A549 (cell line): ENCODE measurements at regions not wholly inside any gene's neighbourhood (a gene's known extent, or its start where the extent isn't known, plus 50 kb on each side); places are given as distances from the start of the nearest gene placed in this dataset.

ENCODE experiments used
- ATAC-seq, 2 experiments: fragments of 200-7000 bp in 1 of 2; fragments of >200 bp in 1 of 2; cut with Nextera tagmentation in 1 of 2; cut with Tn5 transposase in 1 of 2; 3 replicates each; pipeline versions ENCODE4 v1.8.0 to v1.9.1; 2018 to 2020; ENCODE audit warnings: mild to moderate bottlenecking in 1 of 2, moderate library complexity in 1 of 2
- CTCF ChIA-PET: fragments of 300-600 bp; sonication (Branson Sonifier 250); formaldehyde crosslinking; extraction: SDS; loops from one replicate; lab custom pipeline; 2021; ENCODE audit warnings: antibody characterized with exemption, inconsistent platforms; lab: Yijun Ruan, JAX
- POLR2A ChIA-PET: fragments of 350-600 bp; formaldehyde crosslinking; extraction: SDS; loops from one replicate; lab custom pipeline; 2021; ENCODE audit warnings: antibody characterized with exemption, inconsistent platforms; lab: Yijun Ruan, JAX
- DNase-seq, 2 experiments: peaks; one replicate each; pipeline versions ENCODE4 v3.0.0 to v3.0.0-alpha.2; 2011 to 2016; ENCODE audit warnings: low read depth in 1 of 2, low spot score in 1 of 2
- FAIRE-seq: peaks from 2 replicates; lab custom pipeline; 2011; peaks lifted over from hg19 to GRCh38; lab: Jason Lieb, UNC
- H3K27ac ChIP-seq, 2 experiments: fragments of >200 bp; sonication (Bioruptor Twin); formaldehyde crosslinking; 3 replicates each; pipeline ENCODE4 v1.5.1; 2016 to 2017
- H3K4me1 ChIP-seq: fragments of >200 bp; sonication (Bioruptor Twin); formaldehyde crosslinking; 3 replicates; pipeline ENCODE4 v1.6.1; 2016
- H3K4me2 ChIP-seq: fragments of >200 bp; sonication (Bioruptor Twin); formaldehyde crosslinking; 3 replicates; pipeline ENCODE4 v1.6.1; 2016
- H3K4me3 ChIP-seq: fragments of >200 bp; sonication (Bioruptor Twin); formaldehyde crosslinking; 3 replicates; pipeline ENCODE4 v1.5.1; 2016
- H3K9me3 ChIP-seq: fragments of >200 bp; sonication (Bioruptor Twin); formaldehyde crosslinking; 3 replicates; pipeline ENCODE4 v1.6.1; 2016
- ATOH8 ChIP-seq: fragments of 250-450 bp; sonication (Bioruptor Pico); IDR thresholded peaks from 2 replicates; pipeline ENCODE4 v1.5.0; 2020; ENCODE audit warnings: low read depth, mild to moderate bottlenecking, moderate library complexity
- BCL3 ChIP-seq: fragments of >200 bp; sonication (Bioruptor Twin); formaldehyde crosslinking; IDR thresholded peaks from 3 replicates; pipeline ENCODE4 v1.6.1; 2016
- E2F6 ChIP-seq: IDR thresholded peaks from 2 replicates; pipeline ENCODE4 v1.6.1; 2012; ENCODE audit warnings: low read depth, borderline replicate concordance
- FOSB ChIP-seq: fragments of 250-450 bp; sonication (Bioruptor Pico); IDR thresholded peaks from 2 replicates; pipeline ENCODE4 v1.5.0; 2020; ENCODE audit warnings: mild to moderate bottlenecking, moderate library complexity
- FOXS1 ChIP-seq: fragments of 250-450 bp; sonication (Bioruptor Pico); IDR thresholded peaks from 2 replicates; pipeline ENCODE4 v1.5.0; 2020; ENCODE audit warnings: mild to moderate bottlenecking, moderate library complexity
- HDAC2 ChIP-seq: fragments of 200-600 bp; sonication (generic); IDR thresholded peaks from 2 replicates; pipeline ENCODE4 v1.6.1; 2016
- HEYL ChIP-seq: fragments of 250-450 bp; sonication (Bioruptor Pico); IDR thresholded peaks from 2 replicates; pipeline ENCODE4 v1.8.0; 2021; ENCODE audit warnings: mild to moderate bottlenecking, moderate library complexity
- HMGXB4 ChIP-seq: fragments of 250-450 bp; sonication (Bioruptor Pico); IDR thresholded peaks from 2 replicates; pipeline ENCODE4 v1.5.0; 2021; ENCODE audit warnings: mild to moderate bottlenecking, moderate library complexity, borderline replicate concordance
- HOXA7 ChIP-seq: fragments of 250-450 bp; sonication (Bioruptor Pico); IDR thresholded peaks from 2 replicates; pipeline ENCODE4 v1.5.0; 2020; ENCODE audit warnings: mild to moderate bottlenecking, moderate library complexity
- MAX ChIP-seq: IDR thresholded peaks from 2 replicates; pipeline ENCODE4 v1.6.1; 2012
- MAZ ChIP-seq: fragments of 150-350 bp; IDR thresholded peaks from 2 replicates; pipeline ENCODE4 v1.6.1; 2014; ENCODE audit warnings: antibody characterized with exemption, low read depth, low read length, borderline replicate concordance
- NR3C1 ChIP-seq: fragments of >200 bp; sonication (Bioruptor Twin); formaldehyde crosslinking; IDR thresholded peaks from 3 replicates; pipeline ENCODE4 v1.6.1; 2017
- PBX3 ChIP-seq: IDR thresholded peaks from 2 replicates; pipeline ENCODE4 v1.6.1; 2012
- PHF8 ChIP-seq: fragments of 200-600 bp; sonication (generic); IDR thresholded peaks from 2 replicates; pipeline ENCODE4 v1.6.1; 2016; ENCODE audit warnings: low read depth, mild to moderate bottlenecking, antibody characterized with exemption, moderate library complexity, borderline replicate concordance
- POLR2AphosphoS2 ChIP-seq: conservative IDR thresholded peaks from 2 replicates; pipeline ENCODE4 v1.6.1; 2012; ENCODE audit warnings: low read length, improper control_type of control experiment, inconsistent platforms
- REST ChIP-seq: fragments of 200-600 bp; sonication (generic); IDR thresholded peaks from 2 replicates; pipeline ENCODE4 v1.6.1; 2016; ENCODE audit warnings: antibody characterized with exemption, mild to moderate bottlenecking, moderate library complexity
- RFX5 ChIP-seq: fragments of 450-650 bp; IDR thresholded peaks from 2 replicates; pipeline ENCODE4 v1.7.1; 2014; ENCODE audit warnings: antibody characterized with exemption, mild to moderate bottlenecking, moderate library complexity
- RNF2 ChIP-seq: fragments of 200-600 bp; sonication (generic); IDR thresholded peaks from 2 replicates; pipeline ENCODE4 v1.6.1; 2016; ENCODE audit warnings: low read depth, mild to moderate bottlenecking, antibody characterized with exemption, moderate library complexity, borderline replicate concordance
- SREBF2 ChIP-seq: fragments of 450-650 bp; IDR thresholded peaks from 2 replicates; pipeline ENCODE4 v1.6.1; 2014; ENCODE audit warnings: mild to moderate bottlenecking, moderate library complexity
- ZSCAN20 ChIP-seq: fragments of 250-450 bp; sonication (Bioruptor Pico); IDR thresholded peaks from 2 replicates; pipeline ENCODE4 v1.8.0; 2022; ENCODE audit warnings: mild to moderate bottlenecking, moderate library complexity
- WGBS: methylation state at CpG from one replicate; pipeline ENCODE4 v1.1.6; 2017; ENCODE audit errors: missing lambda C conversion rate; 5-methylcytosine and 5-hydroxymethylcytosine counted together

- TF ChIP-seq BCL3 (no peak), MAX (no peak)
These were observed 205.5 kb downstream of the HS3ST3B1 start (continued) for GRCh38 chr17:14506364-14506763.

GRCh38 chr17:14505606-14506005, 204.7 kb downstream of the HS3ST3B1 start:
- H3K4me1 ChIP-seq, result no peaks in the 10 kb centered on the region
- POLR2A ChIA-PET, result no interaction called here
- WGBS, result 3% methylated on average over 3 of the region's 3 CpGs
- H3K27ac ChIP-seq, result no peak overlapping the region
- H3K4me2 ChIP-seq, result no peak overlapping the region
- ATAC-seq, result no peak
- CTCF ChIA-PET, result no interaction called here
- H3K4me3 ChIP-seq, result no peak overlapping the region
- FAIRE-seq, result no peak
- no peak for DNase-seq
- H3K9me3 ChIP-seq, result no peaks in the 10 kb centered on the region
- TF ChIP-seq HMGXB4 (CRISPR knock-in tag) (no peak), RNF2 (no peak), HOXA7 (no peak), REST (no peak), POLR2AphosphoS2 (no peak), HDAC2 (no peak)

GRCh38 chr17:14499976-14500375, 199.1 kb downstream of the HS3ST3B1 start:
- Histone ChIP-seq H3K27ac (no peak overlapping the region), H3K4me2 (no peak overlapping the region), H3K9me3 (0 out of 3 replicates have a peak, but pooled peaks cover under 1% of the 10 kb centered on the region), H3K4me1 (no peaks in the 10 kb centered on the region), H3K4me3 (no peak overlapping the region)
- ATAC-seq (no peak), DNase-seq (no peak), FAIRE-seq (no peak)
- WGBS, result 67% methylated on average over 4 of the region's 4 CpGs
- POLR2A ChIA-PET, result no interaction called here
- TF ChIP-seq SREBF2 (no peak), RFX5 (no peak), MAZ (no peak), HEYL (CRISPR knock-in tag) (no peak), MAX (no peak), PHF8 (no peak), ZSCAN20 (CRISPR knock-in tag) (no peak), NR3C1 (no peak), ATOH8 (CRISPR knock-in tag) (no peak), FOSB (no peak), HMGXB4 (CRISPR knock-in tag) (no peak), FOXS1 (CRISPR knock-in tag) (no peak), PBX3 (no peak), E2F6 (no peak)
- CTCF ChIA-PET, result interaction anchor here (0.6 to 1.5 kb wide), 4 partner anchors 10 to 135 kb away, joined by 3 to 4 read pairs (median 3); no protein-coding TSS in a partner anchor
